Suppressor macrophage (primary cell): ENCODE measurements at regions not wholly inside any gene's neighbourhood (a gene's known extent, or its start where the extent isn't known, plus 50 kb on each side); places are given as distances from the start of the nearest gene placed in this dataset.
"Not testable (repeated sequence)": the region's sequence is repeated elsewhere in the genome, so short reads cannot be mapped to it uniquely, and the experiment has no call there.

Experiments
- DNase-seq, 4 experiments: peaks; one replicate each; pipeline ENCODE4 v3.0.0-alpha.2; 2020 to 2022

GRCh38 chr12:129959889-129960288, 56.1 kb upstream of the TMEM132D start:
- no peak for DNase-seq

DNA sequence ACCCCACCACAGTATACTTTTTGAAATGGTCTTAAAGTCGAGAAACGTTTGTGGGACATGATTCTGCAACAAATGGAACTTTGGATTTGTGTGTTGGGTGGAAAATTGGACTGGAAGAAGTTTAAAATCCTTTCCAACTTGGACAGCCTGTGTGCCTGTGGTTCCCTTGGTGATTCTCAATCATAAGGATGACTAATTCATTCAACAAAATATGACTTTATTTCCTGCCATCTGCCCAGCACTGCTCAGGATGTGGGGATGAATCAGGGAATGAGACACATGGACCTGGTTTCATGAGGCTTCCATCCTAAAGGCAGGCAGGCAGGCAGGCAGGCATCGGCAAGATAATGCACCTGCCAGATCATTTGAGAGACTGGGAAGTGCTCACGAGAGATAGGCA, 57.3 kb upstream of the TMEM132D start:
- DNase-seq = no peak

GRCh38 chr12:129961856-129962255, 58.0 kb upstream of the TMEM132D start:
- no peak for DNase-seq

DNA sequence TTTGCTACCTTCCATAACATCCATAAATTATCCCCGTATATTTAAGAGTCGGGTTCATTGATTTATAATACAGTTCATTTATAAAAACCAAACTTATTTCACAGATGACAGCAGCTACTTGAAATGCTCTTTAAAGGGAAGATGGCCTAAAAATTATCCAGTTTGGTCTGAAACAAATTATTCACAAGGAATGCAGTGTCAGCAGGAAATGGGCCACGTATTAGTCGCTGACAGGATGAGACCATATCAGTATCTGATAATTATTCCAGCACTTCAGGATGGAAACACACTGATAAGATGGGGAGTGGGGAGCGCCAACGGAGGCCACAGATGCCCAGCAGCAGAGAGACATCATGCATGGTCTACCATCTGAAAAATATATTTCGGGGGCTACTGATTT, 60.5 kb upstream of the TMEM132D start:
- DNase-seq = no peak

- DNase-seq = no peak
These were observed 61.1 kb upstream of the TMEM132D start for GRCh38 chr12:129964826-129965457.

GRCh38 chr12:129966146-129966995, 62.5 kb upstream of the TMEM132D start:
- DNase-seq = no peak

- no peak for DNase-seq
These were observed 67.9 kb upstream of the TMEM132D start for GRCh38 chr12:129971721-129972120.

- no peak for DNase-seq
These were observed 69.6 kb upstream of the TMEM132D start for GRCh38 chr12:129973236-129973961.

- no peak for DNase-seq
These were observed 80.3 kb upstream of the TMEM132D start for GRCh38 chr12:129984106-129984505.

GRCh38 chr12:129987841-129988240, 84.0 kb upstream of the TMEM132D start:
- no peak for DNase-seq

DNA sequence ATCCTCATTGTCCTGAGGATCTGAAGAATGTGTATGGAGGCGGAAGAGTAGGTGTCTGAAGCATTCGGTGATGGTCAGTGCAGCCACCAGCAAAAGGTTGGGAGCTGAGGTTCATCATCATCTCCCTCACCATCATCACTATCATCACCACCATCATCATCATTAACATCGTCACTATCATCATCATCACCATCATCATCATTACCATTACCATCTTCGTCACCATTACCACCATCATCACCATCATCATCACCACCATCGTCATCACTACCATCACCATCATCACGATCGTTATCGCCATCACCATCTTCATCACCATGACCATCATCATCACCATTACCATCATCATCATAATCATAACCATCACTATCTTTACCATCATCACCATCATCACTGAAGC, 90.8 kb upstream of the TMEM132D start:
- DNase-seq = no peak

DNA sequence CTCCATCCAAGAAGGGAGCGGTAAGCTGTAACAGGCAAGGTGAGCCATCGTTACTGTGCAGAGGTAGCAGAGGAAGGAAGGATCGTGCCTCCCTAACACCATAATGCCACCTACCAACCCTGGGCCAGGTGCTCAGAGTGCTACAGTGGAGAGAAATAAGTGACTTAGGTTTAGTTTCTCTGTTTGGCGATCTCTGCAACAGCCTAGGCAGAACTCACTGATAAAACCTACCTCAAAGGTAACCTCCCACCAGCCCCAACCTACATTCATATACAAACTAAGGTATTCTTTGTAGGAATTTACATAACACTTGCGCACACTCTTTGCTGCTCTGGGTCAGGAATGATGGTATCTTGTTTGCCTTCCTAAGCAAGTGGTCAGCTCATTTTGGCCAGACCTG, 93.4 kb upstream of the TMEM132D start:
- no peak for DNase-seq

DNA sequence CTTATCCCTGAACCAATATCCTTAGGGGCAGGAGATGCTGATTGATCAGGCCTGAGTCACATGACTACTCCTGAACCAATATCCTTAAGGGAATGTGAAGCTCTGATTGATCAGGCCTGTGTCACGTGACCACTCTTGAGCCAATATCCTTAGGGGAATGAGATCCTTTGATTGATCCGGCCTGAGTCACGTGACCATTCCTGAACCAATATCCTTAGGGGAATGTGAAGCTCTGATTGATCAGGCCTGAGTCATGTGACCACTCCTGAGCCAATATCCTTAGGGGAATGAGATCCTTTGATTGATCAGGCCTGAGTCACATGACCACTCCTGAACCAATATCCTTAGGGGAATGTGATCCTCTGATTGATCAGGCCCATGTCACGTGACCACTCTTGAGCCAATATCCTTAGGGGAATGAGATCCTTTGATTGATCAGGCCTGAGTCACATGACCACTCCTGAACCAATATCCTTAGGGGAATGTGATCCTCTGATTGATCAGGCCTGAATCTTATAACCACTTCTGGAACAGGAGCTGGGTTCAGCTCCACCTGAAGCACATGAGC, 100.6 kb upstream of the TMEM132D start:
- DNase-seq = not testable (repeated sequence)

- no peak for DNase-seq
These were observed 103.9 kb upstream of the TMEM132D start for GRCh38 chr12:130007771-130008170.

GRCh38 chr12:130008241-130008640, 104.4 kb upstream of the TMEM132D start:
- DNase-seq = no peak

DNA sequence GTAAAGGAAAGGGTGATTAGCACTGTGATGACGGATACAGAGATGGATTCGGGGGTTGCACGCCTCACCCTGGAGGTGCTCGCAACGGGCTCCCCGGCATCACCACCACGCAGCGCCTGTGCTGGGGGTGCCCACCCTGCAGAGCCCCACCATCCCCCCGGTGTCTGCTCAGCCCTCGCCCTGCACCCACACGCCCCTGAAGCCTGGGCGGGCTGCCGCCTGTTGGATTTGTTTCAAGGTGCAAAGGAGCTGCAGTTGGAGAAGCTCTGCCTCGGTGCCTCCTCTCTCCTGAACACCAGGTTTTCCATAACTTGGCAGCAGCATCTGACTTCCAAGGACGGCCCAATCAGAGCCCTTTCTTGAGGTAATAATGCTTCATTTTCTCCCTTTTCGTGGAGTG, 106.1 kb upstream of the TMEM132D start:
- no peak for DNase-seq

- no peak for DNase-seq
These were observed 108.0 kb upstream of the TMEM132D start for GRCh38 chr12:130011611-130012385.

GRCh38 chr12:130013771-130014484, 110.1 kb upstream of the TMEM132D start:
- peak; percentile 41 to 67 (median 59) for DNase-seq

- no peak for DNase-seq
These were observed 110.6 kb upstream of the TMEM132D start for GRCh38 chr12:130014485-130014807.

- no peak for DNase-seq
These were observed 112.4 kb upstream of the TMEM132D start for GRCh38 chr12:130016194-130016593.

GRCh38 chr12:130016986-130017385, 113.2 kb upstream of the TMEM132D start:
- DNase-seq = no peak
